ENCODE measurements at regions not wholly inside any gene's neighbourhood (a gene's known extent, or its start where the extent isn't known, plus 50 kb on each side); places are given as distances from the start of the nearest gene placed in this dataset.

DNA sequence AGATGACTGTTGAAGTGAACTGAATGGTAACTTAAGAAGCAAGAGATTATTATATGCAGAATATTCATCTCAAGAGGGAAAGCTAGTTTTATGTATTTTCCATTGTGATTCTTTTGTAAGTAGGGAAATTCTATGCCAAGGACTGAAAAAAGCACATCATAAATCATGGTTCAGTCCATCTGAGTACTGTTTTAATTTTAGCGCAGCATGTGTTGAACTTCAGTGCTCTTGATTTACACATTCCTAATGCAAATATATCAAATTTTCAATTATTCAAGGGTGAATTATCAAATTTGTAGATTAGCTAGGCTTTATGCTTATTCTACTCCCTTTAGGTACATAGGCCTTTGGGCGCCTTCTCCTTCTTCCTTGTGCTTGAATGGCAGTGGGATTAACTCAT lies 50.3 kb upstream of the TCF12 start:
- no peak for DNase-seq (ENCODE audit: low read depth in 2 of 3, low spot score in 2 of 3)

DNA sequence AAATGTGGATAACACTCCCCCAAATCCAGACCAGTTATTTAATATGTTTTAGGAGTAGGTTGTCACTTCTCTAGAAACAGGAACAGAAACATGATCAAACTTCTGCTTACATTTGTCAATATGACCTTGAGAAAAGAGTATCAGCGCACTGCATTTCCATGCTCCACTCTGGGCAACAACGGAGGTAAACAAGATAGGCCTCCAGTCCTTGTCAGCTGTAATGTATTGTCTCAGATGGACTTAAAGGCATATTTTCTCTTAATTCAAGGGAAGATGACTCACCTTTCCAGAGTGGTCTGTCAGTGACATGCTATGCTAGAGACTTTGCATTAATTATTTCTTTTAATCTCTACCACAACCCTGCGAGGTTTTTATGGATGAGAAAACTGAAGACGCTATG lies 51.6 kb upstream of the TCF12 start:
- no peak for DNase-seq (ENCODE audit: low read depth in 2 of 3, low spot score in 2 of 3)

- no peak for DNase-seq (ENCODE audit: low read depth in 2 of 3, low spot score in 2 of 3)
Measured at GRCh38 chr15:56857828-56858227, 60.6 kb upstream of the TCF12 start.

DNA sequence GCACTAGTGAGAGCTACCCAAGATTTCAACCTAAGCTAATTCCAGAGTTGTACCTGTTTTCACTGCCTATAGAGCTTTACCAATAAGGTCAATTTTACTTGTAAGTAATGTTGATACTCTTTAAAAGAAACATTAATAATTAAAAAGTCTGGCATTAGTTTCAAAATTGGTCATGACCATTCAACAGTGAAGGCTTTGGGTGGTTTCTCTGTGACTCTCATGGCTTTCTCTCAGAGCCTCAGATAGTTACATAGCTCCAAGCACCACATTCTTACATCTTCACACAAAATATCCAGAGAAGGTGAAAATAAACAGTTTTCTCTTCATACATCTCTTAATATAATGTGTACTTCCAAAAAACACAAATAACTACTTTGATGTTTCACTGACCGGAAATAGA lies 61.5 kb upstream of the TCF12 start:
- no peak for DNase-seq (ENCODE audit: low read depth in 2 of 3, low spot score in 2 of 3)

GRCh38 chr15:56844892-56845291 lies 73.6 kb upstream of the TCF12 start:
- no peak for DNase-seq (ENCODE audit: low read depth in 2 of 3, low spot score in 2 of 3)

- DNase-seq (ENCODE audit: low read depth in 2 of 3, low spot score in 2 of 3): no peak
Measured at GRCh38 chr15:56844471-56844870, 74.0 kb upstream of the TCF12 start.

GRCh38 chr15:56839641-56840040 lies 78.8 kb upstream of the TCF12 start:
- DNase-seq (ENCODE audit: low read depth in 2 of 3, low spot score in 2 of 3): no peak

GRCh38 chr15:56839099-56839498 lies 79.3 kb upstream of the TCF12 start:
- DNase-seq (ENCODE audit: low read depth in 2 of 3, low spot score in 2 of 3): peak in 1 of 3 donors; percentile 8

GRCh38 chr15:56838085-56838484 lies 80.4 kb upstream of the TCF12 start:
- DNase-seq (ENCODE audit: low read depth in 2 of 3, low spot score in 2 of 3): no peak

- no peak for DNase-seq (ENCODE audit: low read depth in 2 of 3, low spot score in 2 of 3)
Measured at GRCh38 chr15:56837273-56837672, 81.2 kb upstream of the TCF12 start.

GRCh38 chr15:56835718-56836171 lies 82.7 kb upstream of the TCF12 start:
- no peak for DNase-seq (ENCODE audit: low read depth in 2 of 3, low spot score in 2 of 3)

- DNase-seq (ENCODE audit: low read depth in 2 of 3, low spot score in 2 of 3): no peak
Measured at GRCh38 chr15:56832125-56832524, 86.3 kb upstream of the TCF12 start.

GRCh38 chr15:56831467-56832005 lies 86.9 kb upstream of the TCF12 start:
- no peak for DNase-seq (ENCODE audit: low read depth in 2 of 3, low spot score in 2 of 3)

DNA sequence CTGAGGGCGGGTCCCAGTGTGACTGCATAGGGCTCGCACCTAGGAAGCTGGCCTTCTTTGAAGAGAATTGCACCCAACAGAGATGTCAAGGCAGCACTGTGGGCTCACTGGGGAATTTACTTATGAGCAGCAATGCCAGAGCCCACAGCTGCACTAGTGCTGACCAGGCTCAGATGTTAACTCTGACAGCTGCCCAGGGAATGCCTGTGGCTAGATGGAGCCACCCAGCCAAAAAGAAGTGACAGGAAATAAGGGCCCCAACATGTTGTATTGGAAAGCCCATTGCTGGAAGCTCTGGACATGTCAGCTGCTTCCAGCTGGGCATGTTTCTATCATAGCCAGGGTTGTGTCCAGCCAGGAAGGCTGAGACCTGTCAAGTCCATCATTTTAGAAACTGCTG lies 90.9 kb upstream of the ZNF280D start:
- DNase-seq (ENCODE audit: low read depth in 2 of 3, low spot score in 2 of 3): no peak

- DNase-seq (ENCODE audit: low read depth in 2 of 3, low spot score in 2 of 3): peak in 2 of 3 donors; percentile 30 to 64
Measured at GRCh38 chr15:56821721-56822425, 88.6 kb upstream of the ZNF280D start.

DNA sequence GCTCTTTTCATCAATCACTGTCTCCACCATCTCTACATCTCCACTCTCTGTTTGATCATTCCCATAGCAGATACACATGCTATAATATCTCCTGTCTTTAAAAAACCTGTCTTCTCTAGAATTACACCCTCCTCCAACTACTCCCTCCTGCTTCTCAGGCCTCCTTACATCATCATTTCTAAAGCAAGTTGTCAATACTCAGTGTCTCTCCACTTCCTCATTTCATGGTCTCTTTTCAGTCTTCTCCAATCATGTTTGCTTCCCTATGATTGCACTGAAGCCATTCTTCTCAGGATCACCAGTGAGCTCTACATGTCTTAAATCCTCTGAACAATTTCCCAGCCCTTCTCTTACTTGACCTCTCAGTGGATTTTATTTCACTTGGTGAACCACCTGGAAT lies 87.0 kb upstream of the ZNF280D start:
- peak in 1 of 3 donors; percentile 24 for DNase-seq (ENCODE audit: low read depth in 2 of 3, low spot score in 2 of 3)

GRCh38 chr15:56817321-56818080 lies 84.2 kb upstream of the ZNF280D start:
- no peak for DNase-seq (ENCODE audit: low read depth in 2 of 3, low spot score in 2 of 3)

GRCh38 chr15:56816781-56817180 lies 83.5 kb upstream of the ZNF280D start:
- DNase-seq (ENCODE audit: low read depth in 2 of 3, low spot score in 2 of 3): no peak

DNA sequence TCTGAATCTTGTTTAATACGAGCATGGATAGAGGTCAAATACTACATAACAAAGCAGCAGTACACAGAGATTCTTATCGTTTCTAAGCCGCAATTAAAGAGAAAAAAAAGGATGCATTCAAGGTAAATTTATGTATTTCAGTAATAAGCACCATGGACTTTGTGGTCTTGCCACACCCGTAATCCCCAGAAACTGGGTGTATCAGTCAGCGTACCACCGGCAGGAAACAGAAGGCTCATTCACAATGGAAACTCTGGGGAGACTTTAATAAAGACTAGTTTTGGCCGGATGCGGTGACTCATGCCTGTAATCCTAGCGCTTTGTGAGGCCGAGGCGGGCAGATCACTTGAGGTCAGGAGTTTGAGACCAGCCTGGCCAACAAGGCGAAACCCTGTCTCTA lies 81.9 kb upstream of the ZNF280D start:
- peak in 1 of 3 donors; percentile 5 for DNase-seq (ENCODE audit: low read depth in 2 of 3, low spot score in 2 of 3)

DNA sequence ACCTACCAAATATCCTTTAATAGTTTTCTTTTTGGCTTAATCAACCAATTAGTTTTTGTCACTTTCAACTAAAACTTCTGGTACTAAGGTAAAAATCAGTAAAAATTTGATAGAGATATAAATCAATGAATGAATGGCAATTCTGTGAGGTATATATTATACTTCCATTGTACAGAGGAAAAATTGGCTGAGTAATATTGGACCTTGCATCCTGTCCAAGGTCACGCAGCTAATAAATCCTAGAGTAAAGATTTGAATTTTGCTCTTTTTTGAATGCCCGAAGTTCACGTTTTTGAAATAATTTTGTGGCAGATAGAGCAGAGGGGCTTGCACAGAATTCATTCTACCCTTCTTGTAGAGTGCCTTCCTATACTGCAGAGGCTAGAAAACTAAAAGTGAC lies 81.1 kb upstream of the ZNF280D start:
- DNase-seq (ENCODE audit: low read depth in 2 of 3, low spot score in 2 of 3): no peak

DNA sequence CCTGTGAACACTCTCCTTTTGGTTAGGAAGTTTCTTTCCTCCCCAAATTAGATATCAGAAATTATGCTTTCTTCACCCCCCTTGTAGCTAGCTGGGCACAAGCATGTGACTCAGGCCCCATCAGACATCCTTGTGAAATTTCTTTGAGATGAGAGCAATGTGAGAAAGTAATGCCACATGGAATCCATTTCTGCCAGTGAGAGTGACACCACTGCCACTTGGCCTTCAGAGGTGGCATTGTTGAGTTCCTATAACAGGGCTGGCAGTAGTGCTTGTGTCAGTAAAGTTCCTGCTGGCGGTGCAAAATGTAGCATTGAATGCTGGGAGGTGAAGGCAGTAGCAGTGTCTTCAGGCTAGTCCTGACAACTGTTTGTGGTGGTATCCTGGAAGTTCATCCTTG lies 80.7 kb upstream of the ZNF280D start:
- no peak for DNase-seq (ENCODE audit: low read depth in 2 of 3, low spot score in 2 of 3)

DNA sequence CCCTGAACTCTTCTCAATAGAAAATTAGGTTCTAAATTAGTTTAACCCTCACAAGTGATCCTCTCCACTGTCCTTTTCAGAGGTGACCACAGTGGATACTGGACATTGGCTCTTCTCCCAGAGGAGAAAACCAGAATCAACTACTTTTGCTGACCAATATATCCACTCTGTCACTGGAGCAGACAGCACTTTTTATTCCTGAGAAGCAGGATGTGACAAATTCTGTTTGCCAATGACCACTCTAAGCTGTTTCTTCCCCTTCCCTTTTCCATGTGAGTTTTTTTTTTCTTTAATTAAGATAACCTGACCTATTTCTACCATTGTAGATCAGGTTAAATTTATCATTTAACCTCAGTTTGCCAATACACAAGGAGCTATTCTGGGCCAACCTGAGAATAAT lies 79.7 kb upstream of the ZNF280D start:
- no peak for DNase-seq (ENCODE audit: low read depth in 2 of 3, low spot score in 2 of 3)
